ENCODE measurements at regions not wholly inside any gene's neighbourhood (a gene's known extent, or its start where the extent isn't known, plus 50 kb on each side); places are given as distances from the start of the nearest gene placed in this dataset.

DNA sequence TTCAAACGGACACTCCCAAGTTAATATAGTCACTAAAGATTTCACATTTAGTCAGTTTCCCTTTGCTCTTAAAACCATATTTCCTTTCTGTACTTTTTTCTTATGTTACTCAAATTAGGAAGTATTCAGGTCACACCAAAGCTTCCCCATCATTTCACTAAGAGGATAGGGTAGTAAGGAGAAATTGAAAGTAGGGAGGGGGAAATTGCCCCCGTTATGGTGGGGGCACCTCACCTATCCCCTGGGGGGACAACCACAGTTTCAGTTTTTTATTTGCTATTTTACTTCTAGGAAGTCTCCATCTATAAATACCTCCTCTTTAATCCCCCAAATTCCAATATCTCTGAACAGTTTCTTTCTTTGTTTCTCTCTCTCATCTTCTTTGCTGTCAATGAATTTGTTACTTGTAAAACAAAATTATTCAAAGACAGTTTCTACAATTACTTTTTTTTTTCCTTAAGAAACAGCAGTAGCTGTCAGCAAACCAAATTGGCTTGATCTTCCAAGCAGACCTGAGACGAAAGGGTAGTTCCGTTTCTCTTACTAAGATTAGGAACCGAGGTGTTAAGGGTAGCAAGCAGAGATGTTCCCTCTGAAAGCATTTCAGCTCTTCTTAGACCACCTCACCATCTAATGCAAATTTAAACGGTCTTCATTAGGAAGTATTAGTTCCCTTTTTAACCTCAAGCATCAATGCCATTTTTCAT, 160.2 kb upstream of the KLF3 start:
- no peak overlapping the region for H2BK5ac ChIP-seq (ENCODE audit: low read depth, low read length)
- H3K9ac ChIP-seq (replicated peaks in 1 of 4; ENCODE audit: extremely low read depth in 1 of 4, low read depth in 3 of 4, low read length in 3 of 4): no peak overlapping the region
- H4K5ac ChIP-seq (ENCODE audit: insufficient read length, low read depth, low read length): no peak overlapping the region
- no peak overlapping the region for H3K4me3 ChIP-seq (ENCODE audit: extremely low read depth in 1 of 4, insufficient read depth in 2 of 4, low read depth in 3 of 4, low read length in 4 of 4)
- no peak overlapping the region for H2AFZ ChIP-seq (ENCODE audit: low read length)
- no peaks in the 10 kb centered on the region for H3K79me1 ChIP-seq (ENCODE audit: low read depth, low read length)
- no peaks in the 10 kb centered on the region for H3K23me2 ChIP-seq (ENCODE audit: low read depth, low read length)
- H3K79me2 ChIP-seq (ENCODE audit: control insufficient read depth in 1 of 2, insufficient read depth in 2 of 2, low read length in 2 of 2): no peaks in the 10 kb centered on the region
- no peak overlapping the region for H2BK20ac ChIP-seq (ENCODE audit: low read length)
- H3K9me3 ChIP-seq (ENCODE audit: insufficient read depth in 2 of 2, low read depth in 1 of 2, low read length in 1 of 2): no peaks in the 10 kb centered on the region
- no peak overlapping the region for H3K18ac ChIP-seq (ENCODE audit: extremely low read depth, low read length)
- H4K8ac ChIP-seq (ENCODE audit: extremely low read depth, insufficient read depth, low read length): no peak overlapping the region
- no peak overlapping the region for H2BK15ac ChIP-seq (ENCODE audit: low read length)
- no peak for DNase-seq (ENCODE audit: low read depth in 1 of 2, low spot score in 2 of 2)
- no peak for FAIRE-seq
- H4K91ac ChIP-seq (replicated peaks; ENCODE audit: insufficient read length, low read length): no peak overlapping the region
- no peaks in the 10 kb centered on the region for H3K27me3 ChIP-seq (replicated peaks in 1 of 4; ENCODE audit: control insufficient read depth in 3 of 4, extremely low read depth in 1 of 4, insufficient read depth in 3 of 4, low read length in 3 of 4)
- no peak overlapping the region for H2AK5ac ChIP-seq (ENCODE audit: low read depth, low read length)
- no peak overlapping the region for H3K4me2 ChIP-seq (ENCODE audit: insufficient read depth in 1 of 2, low read depth in 2 of 2, low read length in 2 of 2)
- H3K4ac ChIP-seq (replicated peaks; ENCODE audit: insufficient read length, low read depth, low read length): no peak overlapping the region
- 95% methylated on average over 6 of the region's 6 CpGs; no CpG with 5 or more reads in 1 of the 2 experiments for WGBS, 2 experiments (ENCODE audit: extremely low coverage in 1 of 2, insufficient coverage in 1 of 2, insufficient read length in 1 of 2, insufficient replicate concordance in 2 of 2, low coverage in 1 of 2, low lambda C conversion rate in 2 of 2, missing lambda C conversion rate in 1 of 2)
- H3K27ac ChIP-seq (ENCODE audit: low read depth, low read length): no peak overlapping the region
- H2BK120ac ChIP-seq (replicated peaks; ENCODE audit: low read depth, low read length): no peak overlapping the region
- ChIA-PET POLR2A (ENCODE audit: partially characterized antibody) (no interaction called here), CTCF (ENCODE audit: partially characterized antibody) (interaction anchor here (0.6 to 1.0 kb wide), 5 partner anchors 8 to 184 kb away, joined by 3 to 4 read pairs (median 3); no protein-coding TSS in a partner anchor)
- no peaks in the 10 kb centered on the region for H3K4me1 ChIP-seq (replicated peaks in 1 of 4; ENCODE audit: control insufficient read depth in 3 of 4, insufficient read depth in 4 of 4, low read length in 3 of 4)
- no peak overlapping the region for H3K14ac ChIP-seq (ENCODE audit: insufficient read length)
- H3K56ac ChIP-seq (replicated peaks; ENCODE audit: insufficient read length, low read depth, low read length): no peak overlapping the region
- no peak overlapping the region for H2BK12ac ChIP-seq (ENCODE audit: low read depth, low read length)
- H3K23ac ChIP-seq (ENCODE audit: insufficient read length): no peak overlapping the region
- no peaks in the 10 kb centered on the region for H4K20me1 ChIP-seq (replicated peaks in 1 of 2; ENCODE audit: control insufficient read depth in 1 of 2, insufficient read depth in 2 of 2, low read length in 2 of 2)
- no peaks in the 10 kb centered on the region for H3K36me3 ChIP-seq (ENCODE audit: control insufficient read depth in 2 of 4, insufficient read depth in 4 of 4, low read length in 3 of 4)
- TF ChIP-seq SIN3A (conservative IDR thresholded peaks at IDR 0.05 in 1 of 2, IDR thresholded peaks at IDR 0.05 in 1 of 2; ENCODE audit: low read depth in 1 of 2, low read length in 2 of 2) (no peak), RAD21 (IDR thresholded peaks at IDR 0.05 in 1 of 2, conservative IDR thresholded peaks at IDR 0.05 in 1 of 2; ENCODE audit: low read depth in 2 of 2, low read length in 2 of 2) (no peak), RBBP5 (IDR thresholded peaks at IDR 0.05; ENCODE audit: borderline replicate concordance, low read depth, low read length) (no peak), SIRT6 (IDR thresholded peaks at IDR 0.05; ENCODE audit: low read length) (no peak), TAF7 (optimal IDR thresholded peaks at IDR 0.05; ENCODE audit: borderline replicate concordance, low read depth, low read length) (no peak)
- TF ChIP-seq, protein P1, sequence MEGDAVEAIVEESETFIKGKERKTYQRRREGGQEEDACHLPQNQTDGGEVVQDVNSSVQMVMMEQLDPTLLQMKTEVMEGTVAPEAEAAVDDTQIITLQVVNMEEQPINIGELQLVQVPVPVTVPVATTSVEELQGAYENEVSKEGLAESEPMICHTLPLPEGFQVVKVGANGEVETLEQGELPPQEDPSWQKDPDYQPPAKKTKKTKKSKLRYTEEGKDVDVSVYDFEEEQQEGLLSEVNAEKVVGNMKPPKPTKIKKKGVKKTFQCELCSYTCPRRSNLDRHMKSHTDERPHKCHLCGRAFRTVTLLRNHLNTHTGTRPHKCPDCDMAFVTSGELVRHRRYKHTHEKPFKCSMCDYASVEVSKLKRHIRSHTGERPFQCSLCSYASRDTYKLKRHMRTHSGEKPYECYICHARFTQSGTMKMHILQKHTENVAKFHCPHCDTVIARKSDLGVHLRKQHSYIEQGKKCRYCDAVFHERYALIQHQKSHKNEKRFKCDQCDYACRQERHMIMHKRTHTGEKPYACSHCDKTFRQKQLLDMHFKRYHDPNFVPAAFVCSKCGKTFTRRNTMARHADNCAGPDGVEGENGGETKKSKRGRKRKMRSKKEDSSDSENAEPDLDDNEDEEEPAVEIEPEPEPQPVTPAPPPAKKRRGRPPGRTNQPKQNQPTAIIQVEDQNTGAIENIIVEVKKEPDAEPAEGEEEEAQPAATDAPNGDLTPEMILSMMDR (IDR thresholded peaks at IDR 0.05; ENCODE audit: control extremely low read depth in 1 of 3, insufficient read depth in 1 of 3, low read depth in 1 of 3, low read length in 3 of 3): no peak
